ENCODE measurements at regions not wholly inside any gene's neighbourhood (a gene's known extent, or its start where the extent isn't known, plus 50 kb on each side); places are given as distances from the start of the nearest gene placed in this dataset.
A peak's percentile ranks its signal among the peaks of the same experiment; 100 is the strongest.

GRCh38 chr13:30031488-30031887, 181.1 kb upstream of the UBL3 start:
- no peak for DNase-seq (ENCODE audit: low spot score)

GRCh38 chr13:30030141-30030750, 179.8 kb upstream of the UBL3 start:
- no peak for DNase-seq (ENCODE audit: low spot score)

GRCh38 chr13:30027569-30028455, 177.4 kb upstream of the UBL3 start:
- no peak for DNase-seq (ENCODE audit: low spot score)

- no peak for DNase-seq (ENCODE audit: low spot score)
Observed at GRCh38 chr13:30026909-30027308, 176.5 kb upstream of the UBL3 start.

- peak; percentile 6 for DNase-seq (ENCODE audit: low spot score)
Observed at GRCh38 chr13:30026093-30026492, 175.7 kb upstream of the UBL3 start.

- no peak for DNase-seq (ENCODE audit: low spot score)
Observed at GRCh38 chr13:30025351-30025750, 174.9 kb upstream of the UBL3 start.

GRCh38 chr13:30024125-30024865, 173.9 kb upstream of the UBL3 start:
- DNase-seq (ENCODE audit: low spot score) = no peak

GRCh38 chr13:30023196-30023895, 172.9 kb upstream of the UBL3 start:
- DNase-seq (ENCODE audit: low spot score) = no peak

- DNase-seq (ENCODE audit: low spot score) = no peak
Observed at GRCh38 chr13:30022796-30023195, 172.4 kb upstream of the UBL3 start.

GRCh38 chr13:30022256-30022655, 171.8 kb upstream of the UBL3 start:
- DNase-seq (ENCODE audit: low spot score) = no peak

- no peak for DNase-seq (ENCODE audit: low spot score)
Observed at GRCh38 chr13:30021611-30022010, 171.2 kb upstream of the UBL3 start.

GRCh38 chr13:30020726-30021312, 170.4 kb upstream of the UBL3 start:
- no peak for DNase-seq (ENCODE audit: low spot score)

GRCh38 chr13:30019648-30020626, 169.5 kb upstream of the UBL3 start:
- no peak for DNase-seq (ENCODE audit: low spot score)

GRCh38 chr13:30017880-30018279, 167.5 kb upstream of the UBL3 start:
- DNase-seq (ENCODE audit: low spot score) = no peak

GRCh38 chr13:30016398-30016797, 166.0 kb upstream of the UBL3 start:
- DNase-seq (ENCODE audit: low spot score) = no peak

- no peak for DNase-seq (ENCODE audit: low spot score)
Observed at GRCh38 chr13:30009411-30009810, 159.0 kb upstream of the UBL3 start.

GRCh38 chr13:30006246-30006645, 155.8 kb upstream of the UBL3 start:
- DNase-seq (ENCODE audit: low spot score) = no peak

- DNase-seq (ENCODE audit: low spot score) = no peak
Observed at GRCh38 chr13:30004204-30004603, 153.8 kb upstream of the UBL3 start.

GRCh38 chr13:30002577-30002976, 152.2 kb upstream of the UBL3 start:
- DNase-seq (ENCODE audit: low spot score) = no peak

- DNase-seq (ENCODE audit: low spot score) = no peak
Observed at GRCh38 chr13:30000370-30000765, 150.0 kb upstream of the UBL3 start.

Measured in LoVo (cell line).